ENCODE measurements at regions not wholly inside any gene's neighbourhood (a gene's known extent, or its start where the extent isn't known, plus 50 kb on each side); places are given as distances from the start of the nearest gene placed in this dataset.

DNA sequence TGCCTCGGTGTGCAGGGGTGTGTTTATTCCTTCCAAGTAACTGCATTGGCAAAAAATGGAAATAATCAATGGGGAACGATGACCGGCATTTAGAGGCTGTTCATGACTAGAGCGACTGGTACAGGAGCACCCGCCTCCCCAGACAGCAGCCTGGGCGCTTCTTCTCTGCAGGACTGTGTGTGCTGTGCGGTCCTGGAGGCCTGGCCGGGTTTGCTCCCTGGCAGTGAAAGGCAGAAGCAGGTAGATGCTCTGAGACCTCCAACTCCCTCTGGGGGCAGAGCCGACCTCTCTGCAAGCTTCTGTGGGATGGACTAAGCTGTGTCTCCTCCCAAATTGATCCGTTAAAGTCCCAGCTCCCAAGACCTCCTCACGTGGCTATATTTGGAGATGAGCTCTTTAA, 59.2 kb upstream of the ACTRT2 start:
- Histone ChIP-seq H3K4me1 (ENCODE audit: insufficient read depth, low read length, severe bottlenecking) (no peaks in the 10 kb centered on the region), H3K27ac (ENCODE audit: low read depth, low read length, poor library complexity, severe bottlenecking) (no peak overlapping the region), H3K9me3 (ENCODE audit: low read length) (0 out of 2 replicates have a peak, but pooled peaks cover under 1% of the 10 kb centered on the region), H3K4me3 (ENCODE audit: low read depth, low read length, poor library complexity, severe bottlenecking) (no peak overlapping the region), H3K9ac (ENCODE audit: low read length) (no peak overlapping the region), H3K27me3 (ENCODE audit: insufficient read depth, low read length) (no peaks in the 10 kb centered on the region), H4K20me1 (ENCODE audit: insufficient read depth, low read length) (no peaks in the 10 kb centered on the region), H3K36me3 (ENCODE audit: insufficient read depth, low read length) (no peaks in the 10 kb centered on the region), H3K4me2 (ENCODE audit: low read length) (no peak overlapping the region), H3F3A (ENCODE audit: insufficient read depth, low read length) (no peaks in the 10 kb centered on the region), H3K9me2 (ENCODE audit: low read depth, low read length) (no peaks in the 10 kb centered on the region), H3K79me2 (ENCODE audit: insufficient read depth, low read length) (no peaks in the 10 kb centered on the region), H2AFZ (ENCODE audit: low read length) (no peak overlapping the region)
- TF ChIP-seq EZH2 (IDR thresholded peaks at IDR 0.05; ENCODE audit: borderline replicate concordance, low read length): no peak
- TF ChIP-seq, protein P1, sequence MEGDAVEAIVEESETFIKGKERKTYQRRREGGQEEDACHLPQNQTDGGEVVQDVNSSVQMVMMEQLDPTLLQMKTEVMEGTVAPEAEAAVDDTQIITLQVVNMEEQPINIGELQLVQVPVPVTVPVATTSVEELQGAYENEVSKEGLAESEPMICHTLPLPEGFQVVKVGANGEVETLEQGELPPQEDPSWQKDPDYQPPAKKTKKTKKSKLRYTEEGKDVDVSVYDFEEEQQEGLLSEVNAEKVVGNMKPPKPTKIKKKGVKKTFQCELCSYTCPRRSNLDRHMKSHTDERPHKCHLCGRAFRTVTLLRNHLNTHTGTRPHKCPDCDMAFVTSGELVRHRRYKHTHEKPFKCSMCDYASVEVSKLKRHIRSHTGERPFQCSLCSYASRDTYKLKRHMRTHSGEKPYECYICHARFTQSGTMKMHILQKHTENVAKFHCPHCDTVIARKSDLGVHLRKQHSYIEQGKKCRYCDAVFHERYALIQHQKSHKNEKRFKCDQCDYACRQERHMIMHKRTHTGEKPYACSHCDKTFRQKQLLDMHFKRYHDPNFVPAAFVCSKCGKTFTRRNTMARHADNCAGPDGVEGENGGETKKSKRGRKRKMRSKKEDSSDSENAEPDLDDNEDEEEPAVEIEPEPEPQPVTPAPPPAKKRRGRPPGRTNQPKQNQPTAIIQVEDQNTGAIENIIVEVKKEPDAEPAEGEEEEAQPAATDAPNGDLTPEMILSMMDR (IDR thresholded peaks at IDR 0.05; ENCODE audit: low read length): no peak

DNA sequence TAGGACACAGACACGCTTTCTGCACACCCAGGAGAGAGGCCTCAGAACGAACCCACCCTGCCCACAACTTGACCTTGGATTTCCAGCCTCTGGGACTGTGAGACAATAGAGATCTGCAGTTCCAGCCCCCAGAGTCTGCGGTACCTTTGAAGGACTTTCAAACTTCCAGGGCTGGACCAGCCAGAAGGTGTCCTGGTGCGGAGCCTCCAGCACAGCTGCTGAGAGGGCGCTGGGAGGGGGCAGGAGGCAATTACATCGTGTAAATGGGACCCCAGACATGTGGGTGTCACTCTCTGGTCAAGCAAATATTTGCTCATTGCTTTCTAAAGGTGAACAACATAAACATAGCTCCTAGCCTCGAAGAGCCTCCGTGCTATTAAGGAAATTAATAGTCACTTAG, 58.7 kb upstream of the ACTRT2 start:
- TF ChIP-seq, protein P1 (IDR thresholded peaks at IDR 0.05; ENCODE audit: low read length): no peak
- no peak for TF ChIP-seq EZH2 (IDR thresholded peaks at IDR 0.05; ENCODE audit: borderline replicate concordance, low read length)
- Histone ChIP-seq H3K9me2 (ENCODE audit: low read depth, low read length) (no peaks in the 10 kb centered on the region), H3K27me3 (ENCODE audit: insufficient read depth, low read length) (no peaks in the 10 kb centered on the region), H3K9me3 (ENCODE audit: low read length) (no peaks in the 10 kb centered on the region), H4K20me1 (ENCODE audit: insufficient read depth, low read length) (no peaks in the 10 kb centered on the region), H3K79me2 (ENCODE audit: insufficient read depth, low read length) (no peaks in the 10 kb centered on the region), H3K9ac (ENCODE audit: low read length) (no peak overlapping the region), H3K4me1 (ENCODE audit: insufficient read depth, low read length, severe bottlenecking) (no peaks in the 10 kb centered on the region), H3K36me3 (ENCODE audit: insufficient read depth, low read length) (no peaks in the 10 kb centered on the region), H3K4me3 (ENCODE audit: low read depth, low read length, poor library complexity, severe bottlenecking) (no peak overlapping the region), H3K4me2 (ENCODE audit: low read length) (no peak overlapping the region), H3F3A (ENCODE audit: insufficient read depth, low read length) (no peaks in the 10 kb centered on the region), H2AFZ (ENCODE audit: low read length) (no peak overlapping the region), H3K27ac (ENCODE audit: low read depth, low read length, poor library complexity, severe bottlenecking) (no peak overlapping the region)

- Histone ChIP-seq H3K4me1 (ENCODE audit: insufficient read depth, low read length, severe bottlenecking) (no peaks in the 10 kb centered on the region), H3F3A (ENCODE audit: insufficient read depth, low read length) (no peaks in the 10 kb centered on the region), H4K20me1 (ENCODE audit: insufficient read depth, low read length) (no peaks in the 10 kb centered on the region), H2AFZ (ENCODE audit: low read length) (no peak overlapping the region), H3K27ac (ENCODE audit: low read depth, low read length, poor library complexity, severe bottlenecking) (no peak overlapping the region), H3K9ac (ENCODE audit: low read length) (no peak overlapping the region), H3K36me3 (ENCODE audit: insufficient read depth, low read length) (no peaks in the 10 kb centered on the region), H3K4me2 (ENCODE audit: low read length) (no peak overlapping the region), H3K79me2 (ENCODE audit: insufficient read depth, low read length) (no peaks in the 10 kb centered on the region), H3K4me3 (ENCODE audit: low read depth, low read length, poor library complexity, severe bottlenecking) (no peak overlapping the region), H3K27me3 (ENCODE audit: insufficient read depth, low read length) (no peaks in the 10 kb centered on the region), H3K9me2 (ENCODE audit: low read depth, low read length) (no peaks in the 10 kb centered on the region), H3K9me3 (ENCODE audit: low read length) (no peaks in the 10 kb centered on the region)
- TF ChIP-seq, protein P1 (IDR thresholded peaks at IDR 0.05; ENCODE audit: low read length): no peak
- TF ChIP-seq EZH2 (IDR thresholded peaks at IDR 0.05; ENCODE audit: borderline replicate concordance, low read length): no peak
These were observed 58.3 kb upstream of the ACTRT2 start for GRCh38 chr1:2962946-2963345.

Data from OCI-LY1 (cell line).